Pancreas (tissue), 10 donors: ENCODE measurements at regions not wholly inside any gene's neighbourhood (a gene's known extent, or its start where the extent isn't known, plus 50 kb on each side); places are given as distances from the start of the nearest gene placed in this dataset.
"Not testable (repeated sequence)": the region's sequence is repeated elsewhere in the genome, so short reads cannot be mapped to it uniquely, and the experiment has no call there.

Experiments used
- ATAC-seq, 4 donors: fragments of 200-7000 bp; cut with Tn5 transposase; one replicate each; pipeline versions ENCODE4 v1.8.0 to v1.9.1; 2020; ENCODE audit warnings: mild to moderate bottlenecking in 4 of 4, moderate library complexity in 4 of 4
- DNase-seq, 6 donors: peaks; one replicate each; pipeline ENCODE4 v3.0.0-alpha.2; 2020
- FAIRE-seq: peaks from 2 replicates; lab custom pipeline; 2012; peaks lifted over from hg19 to GRCh38; lab: Jason Lieb, UNC
- H3K27ac ChIP-seq, 4 donors: fragments of 200-600 bp; sonication (generic); 1 replicate in 3 of 4; 2 replicates in 1 of 4; pipeline versions ENCODE4 v1.5.0 to v1.8.0; 2020
- H3K27me3 ChIP-seq, 4 donors: fragments of 200-600 bp; one replicate each; pipeline ENCODE4 v1.8.0; 2021
- H3K36me3 ChIP-seq, 3 donors: fragments of 200-600 bp; sonication (generic) in 1 of 3; one replicate each; pipeline versions ENCODE4 v1.5.0 to v1.8.0; 2020 to 2021
- H3K4me1 ChIP-seq, 3 donors: fragments of 200-600 bp; one replicate each; pipeline ENCODE4 v1.8.0; 2021
- H3K4me3 ChIP-seq, 4 donors: fragments of 200-600 bp; sonication (generic) in 2 of 4; one replicate each; pipeline versions ENCODE4 v1.5.0 to v1.8.0; 2020 to 2021
- H3K9me3 ChIP-seq, 4 donors: fragments of 200-600 bp; one replicate each; pipeline ENCODE4 v1.8.0; 2021
- CTCF ChIP-seq, 4 donors: fragments of 200-600 bp; sonication (generic) in 3 of 4; IDR thresholded peaks; one replicate each; pipeline versions ENCODE4 v1.5.0 to v1.8.0; 2021; ENCODE audit warnings: antibody characterized with exemption in 4 of 4
- WGBS, 2 donors: extraction: QIAGEN DNeasy Blood & Tissue Kit; methylation state at CpG; one replicate each; pipeline ENCODE4 v1.1.7; 2013; 5-methylcytosine and 5-hydroxymethylcytosine counted together
- intact Hi-C, 3 donors: fragments of 100-400 bp; cut with DNase I; formaldehyde crosslinking; loops; one replicate each; pipeline versions ENCODE4 v1.11.1 to v1.14.2; 2022
- donor health status: healthy with polysubstance abuse.
- donor health status: DM: no; HTN: no; CAD: no; lungs with moderate emphysema.
- donor health status: DM: no; HTN: no; CAD: no.
- donor health status: control.
- donor health status: control.
- donor health status: Bipolar disorder and iron deficiency.
- donor health status: DM: yes; HTN: yes; CAD: no.
- donor health status: DM: no; HTN: no; CAD: no.
- donor health status: DM: no; HTN: no; CAD: no.
- donor health status: DM: yes; HTN: yes; CAD: no.

GRCh38 chr10:53447576-53447975, 675.0 kb upstream of the MBL2 start:
- Histone ChIP-seq H3K27ac (no peak overlapping the region), H3K9me3 (no peaks in the 10 kb centered on the region), H3K4me3 (no peak overlapping the region), H3K36me3 (no peaks in the 10 kb centered on the region), H3K4me1 (no peaks in the 10 kb centered on the region), H3K27me3 (no peaks in the 10 kb centered on the region)
- intact Hi-C loops: no loop called here
- FAIRE-seq (no peak), DNase-seq (no peak), ATAC-seq (no peak)
- 64 to 88% methylated on average over 1 of the region's 1 CpG for WGBS, 2 donors
- TF ChIP-seq CTCF (IDR thresholded peaks at IDR 0.05): no peak

GRCh38 chr10:53441843-53442242, 669.3 kb upstream of the MBL2 start:
- no peak for TF ChIP-seq CTCF (IDR thresholded peaks at IDR 0.05)
- DNase-seq: no peak
- Histone ChIP-seq H3K27me3 (no peaks in the 10 kb centered on the region), H3K9me3 (no peaks in the 10 kb centered on the region), H3K36me3 (no peaks in the 10 kb centered on the region), H3K4me1 (no peaks in the 10 kb centered on the region), H3K4me3 (no peak overlapping the region), H3K27ac (no peak overlapping the region)
- intact Hi-C loops: no loop called here
- no peak for ATAC-seq
- WGBS, 2 donors: 86 to 89% methylated on average over 1 of the region's 1 CpG
- no peak for FAIRE-seq

GRCh38 chr10:53440601-53441000, 668.0 kb upstream of the MBL2 start:
- H3K4me3 ChIP-seq: no peak overlapping the region
- no peak for FAIRE-seq
- no peak for ATAC-seq
- DNase-seq: no peak
- no peaks in the 10 kb centered on the region for H3K36me3 ChIP-seq
- intact Hi-C loops: no loop called here
- H3K27me3 ChIP-seq: no peaks in the 10 kb centered on the region
- WGBS, 2 donors: 74 to 76% methylated on average over 3 of the region's 3 CpGs
- H3K4me1 ChIP-seq: no peaks in the 10 kb centered on the region
- no peak for TF ChIP-seq CTCF (IDR thresholded peaks at IDR 0.05)
- no peak overlapping the region for H3K27ac ChIP-seq
- no peaks in the 10 kb centered on the region for H3K9me3 ChIP-seq

GRCh38 chr10:53439075-53439474, 666.5 kb upstream of the MBL2 start:
- FAIRE-seq, ATAC-seq, H3K4me3 ChIP-seq, H3K27ac ChIP-seq, H3K9me3 ChIP-seq, intact Hi-C loops, DNase-seq, H3K36me3 ChIP-seq, H3K4me1 ChIP-seq, H3K27me3 ChIP-seq: not testable (repeated sequence)
- WGBS, 2 donors: 60 to 72% methylated on average over 9 of the region's 9 CpGs

GRCh38 chr10:53434413-53434812, 661.8 kb upstream of the MBL2 start:
- DNase-seq (no peak), ATAC-seq (no peak), FAIRE-seq (no peak)

More at GRCh38 chr10:53434413-53434812, 661.8 kb upstream of the MBL2 start:
- H3K27ac ChIP-seq: no peak overlapping the region
- no peaks in the 10 kb centered on the region for H3K36me3 ChIP-seq
- no peaks in the 10 kb centered on the region for H3K9me3 ChIP-seq
- intact Hi-C loops: no loop called here
- H3K4me3 ChIP-seq: no peak overlapping the region
- no peaks in the 10 kb centered on the region for H3K27me3 ChIP-seq
- no peak for TF ChIP-seq CTCF (IDR thresholded peaks at IDR 0.05)
- H3K4me1 ChIP-seq: no peaks in the 10 kb centered on the region
- 61 to 81% methylated on average over 4 of the region's 4 CpGs for WGBS, 2 donors
